Uterus (tissue), 3 donors: ENCODE measurements at regions not wholly inside any gene's neighbourhood (a gene's known extent, or its start where the extent isn't known, plus 50 kb on each side); places are given as distances from the start of the nearest gene placed in this dataset.
"Not testable (repeated sequence)": the region's sequence is repeated elsewhere in the genome, so short reads cannot be mapped to it uniquely, and the experiment has no call there.

Experiments
- DNase-seq, 2 donors: peaks; one replicate each; pipeline ENCODE4 v3.0.0-alpha.2; 2019 to 2020
- H3K27ac ChIP-seq, 2 donors: fragments of 200-600 bp; sonication (generic); 1 replicate in 1 of 2; 2 replicates in 1 of 2; pipeline ENCODE4 v1.5.1; 2016 to 2018
- H3K27me3 ChIP-seq, 2 donors: fragments of 200-600 bp; sonication (generic); one replicate each; pipeline ENCODE4 v1.5.1; 2018 to 2019; ENCODE audit warnings: control low read depth in 1 of 2
- H3K36me3 ChIP-seq, 2 donors: fragments of 200-600 bp; sonication (generic); one replicate each; pipeline ENCODE4 v1.5.1; 2019; ENCODE audit warnings: control low read depth in 1 of 2
- H3K4me1 ChIP-seq, 2 donors: fragments of 200-600 bp; sonication (generic); one replicate each; pipeline ENCODE4 v1.5.1; 2018 to 2019; ENCODE audit warnings: control low read depth in 1 of 2
- H3K4me3 ChIP-seq, 2 donors: fragments of 200-600 bp; sonication (generic); 1 replicate in 1 of 2; 2 replicates in 1 of 2; pipeline ENCODE4 v1.5.1; 2018 to 2019; ENCODE audit warnings: mild to moderate bottlenecking in 1 of 2
- H3K9me3 ChIP-seq, 2 donors: fragments of 200-600 bp; sonication (generic); one replicate each; pipeline ENCODE4 v1.5.1; 2019; ENCODE audit warnings: control low read depth in 1 of 2
- POLR2A ChIP-seq, 2 donors: fragments of 450-650 bp; IDR thresholded peaks; one replicate each; pipeline ENCODE4 v1.6.1; 2016; ENCODE audit warnings: antibody characterized with exemption in 2 of 2, mild to moderate bottlenecking in 1 of 2, moderate library complexity in 1 of 2
- intact Hi-C: fragments of 100-400 bp; cut with DNase I; formaldehyde crosslinking; loops from one replicate; pipeline ENCODE4 v1.15.1; 2023; ENCODE audit warnings: low total_unique reads
- TF ChIP-seq, protein P1 (sequence below), 4 experiments: fragments of 200-600 bp in 2 of 4; fragments of 450-650 bp in 2 of 4; sonication (generic) in 2 of 4; IDR thresholded peaks; one replicate each; pipeline ENCODE4 v1.5.1; 2016 to 2019; ENCODE audit warnings: antibody characterized with exemption in 4 of 4, mild to moderate bottlenecking in 2 of 4, moderate library complexity in 1 of 4
- donor health status: DM: yes; HTN: yes; CAD: no.

DNA sequence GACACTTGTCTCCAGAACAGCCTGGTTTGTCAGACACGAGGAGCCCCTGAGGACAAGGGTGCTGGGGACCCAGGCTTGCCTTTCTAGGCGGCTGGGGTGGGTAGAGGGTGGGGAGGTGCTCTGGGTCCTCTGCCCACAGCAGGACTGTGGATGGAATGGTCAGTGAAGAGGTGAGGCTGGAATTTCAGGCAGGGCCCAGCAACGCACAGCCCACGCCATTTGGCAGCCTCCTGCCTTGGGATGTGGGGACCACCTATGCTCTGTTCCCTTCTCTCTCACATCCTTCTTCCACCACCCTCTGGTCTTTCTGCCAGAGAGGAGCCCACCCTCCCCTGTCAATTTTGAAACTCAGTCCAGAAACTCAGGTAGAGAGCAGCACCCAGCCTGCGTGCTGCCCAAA is 103.2 kb downstream of the CXCL12 start:
- TF ChIP-seq, protein P1, sequence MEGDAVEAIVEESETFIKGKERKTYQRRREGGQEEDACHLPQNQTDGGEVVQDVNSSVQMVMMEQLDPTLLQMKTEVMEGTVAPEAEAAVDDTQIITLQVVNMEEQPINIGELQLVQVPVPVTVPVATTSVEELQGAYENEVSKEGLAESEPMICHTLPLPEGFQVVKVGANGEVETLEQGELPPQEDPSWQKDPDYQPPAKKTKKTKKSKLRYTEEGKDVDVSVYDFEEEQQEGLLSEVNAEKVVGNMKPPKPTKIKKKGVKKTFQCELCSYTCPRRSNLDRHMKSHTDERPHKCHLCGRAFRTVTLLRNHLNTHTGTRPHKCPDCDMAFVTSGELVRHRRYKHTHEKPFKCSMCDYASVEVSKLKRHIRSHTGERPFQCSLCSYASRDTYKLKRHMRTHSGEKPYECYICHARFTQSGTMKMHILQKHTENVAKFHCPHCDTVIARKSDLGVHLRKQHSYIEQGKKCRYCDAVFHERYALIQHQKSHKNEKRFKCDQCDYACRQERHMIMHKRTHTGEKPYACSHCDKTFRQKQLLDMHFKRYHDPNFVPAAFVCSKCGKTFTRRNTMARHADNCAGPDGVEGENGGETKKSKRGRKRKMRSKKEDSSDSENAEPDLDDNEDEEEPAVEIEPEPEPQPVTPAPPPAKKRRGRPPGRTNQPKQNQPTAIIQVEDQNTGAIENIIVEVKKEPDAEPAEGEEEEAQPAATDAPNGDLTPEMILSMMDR (IDR thresholded peaks at IDR 0.05): no peak
- no peak for TF ChIP-seq POLR2A (IDR thresholded peaks at IDR 0.05)
- Histone ChIP-seq H3K4me1 (peaks cover 0 to 5% of the 10 kb centered on the region in 2 donors), H3K36me3 (no peaks in the 10 kb centered on the region), H3K9me3 (no peaks in the 10 kb centered on the region), H3K4me3 (no peak overlapping the region), H3K27me3 (no peaks in the 10 kb centered on the region), H3K27ac (peak overlapping the region; percentile 31 to 69)
- intact Hi-C loops: no loop called here
- no peak for DNase-seq

GRCh38 chr10:44281089-44281613 is 103.7 kb downstream of the CXCL12 start:
- peak overlapping the region; percentile 31 to 69 for H3K27ac ChIP-seq
- no peaks in the 10 kb centered on the region for H3K9me3 ChIP-seq
- peak; percentile 75 to 85 for DNase-seq
- H3K36me3 ChIP-seq: no peaks in the 10 kb centered on the region
- H3K4me1 ChIP-seq: peaks cover 0 to 5% of the 10 kb centered on the region in 2 donors
- TF ChIP-seq, protein P1 (IDR thresholded peaks at IDR 0.05): no peak
- no peak for TF ChIP-seq POLR2A (IDR thresholded peaks at IDR 0.05)
- intact Hi-C loops: no loop called here
- no peak overlapping the region for H3K4me3 ChIP-seq
- H3K27me3 ChIP-seq: no peaks in the 10 kb centered on the region

DNA sequence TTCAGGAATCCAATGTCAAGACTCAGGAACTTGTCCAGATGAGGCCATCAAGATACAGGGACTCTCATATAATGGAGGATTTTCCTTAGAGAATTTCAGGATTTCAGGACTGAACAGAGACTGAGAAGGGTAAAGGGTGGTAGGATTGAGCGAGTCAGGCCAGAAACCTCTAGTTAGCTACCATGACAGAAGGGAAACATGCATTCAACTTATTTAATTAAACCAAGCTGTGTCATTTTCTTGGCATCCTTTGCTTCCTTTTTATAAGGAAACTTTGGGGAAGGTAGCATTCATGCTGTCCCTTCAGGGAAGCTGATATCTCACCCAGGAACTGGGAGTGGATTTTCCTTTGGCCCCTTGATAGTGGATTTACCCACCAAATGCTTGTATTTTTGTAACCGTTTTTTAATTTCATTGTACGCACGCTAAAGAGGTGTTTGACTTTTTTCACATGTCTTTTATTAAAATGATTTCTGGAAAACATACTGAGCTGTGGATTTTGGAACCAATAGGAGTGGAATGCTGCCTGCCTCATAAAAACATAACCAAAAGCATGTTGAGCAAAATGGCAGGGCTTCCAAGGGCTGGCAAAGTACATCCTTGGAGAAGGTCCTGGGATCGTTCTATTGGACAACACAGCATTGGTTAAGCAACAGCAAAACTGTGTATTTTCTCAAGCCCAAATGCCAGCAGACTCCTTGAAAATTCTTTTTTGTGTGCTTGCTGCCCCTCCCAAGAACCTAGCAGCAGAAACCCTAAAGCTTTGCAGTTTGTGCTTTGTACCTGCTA is 104.5 kb downstream of the CXCL12 start:
- H3K4me3 ChIP-seq: no peak overlapping the region
- no peaks in the 10 kb centered on the region for H3K27me3 ChIP-seq
- TF ChIP-seq POLR2A (IDR thresholded peaks at IDR 0.05): no peak
- TF ChIP-seq, protein P1 (IDR thresholded peaks at IDR 0.05): no peak
- DNase-seq: peak; percentile 46 to 66
- H3K4me1 ChIP-seq: peaks cover 0 to 5% of the 10 kb centered on the region in 2 donors
- no peaks in the 10 kb centered on the region for H3K9me3 ChIP-seq
- H3K27ac ChIP-seq: peak overlapping the region; percentile 31 to 69
- intact Hi-C loops: no loop called here
- no peaks in the 10 kb centered on the region for H3K36me3 ChIP-seq

DNA sequence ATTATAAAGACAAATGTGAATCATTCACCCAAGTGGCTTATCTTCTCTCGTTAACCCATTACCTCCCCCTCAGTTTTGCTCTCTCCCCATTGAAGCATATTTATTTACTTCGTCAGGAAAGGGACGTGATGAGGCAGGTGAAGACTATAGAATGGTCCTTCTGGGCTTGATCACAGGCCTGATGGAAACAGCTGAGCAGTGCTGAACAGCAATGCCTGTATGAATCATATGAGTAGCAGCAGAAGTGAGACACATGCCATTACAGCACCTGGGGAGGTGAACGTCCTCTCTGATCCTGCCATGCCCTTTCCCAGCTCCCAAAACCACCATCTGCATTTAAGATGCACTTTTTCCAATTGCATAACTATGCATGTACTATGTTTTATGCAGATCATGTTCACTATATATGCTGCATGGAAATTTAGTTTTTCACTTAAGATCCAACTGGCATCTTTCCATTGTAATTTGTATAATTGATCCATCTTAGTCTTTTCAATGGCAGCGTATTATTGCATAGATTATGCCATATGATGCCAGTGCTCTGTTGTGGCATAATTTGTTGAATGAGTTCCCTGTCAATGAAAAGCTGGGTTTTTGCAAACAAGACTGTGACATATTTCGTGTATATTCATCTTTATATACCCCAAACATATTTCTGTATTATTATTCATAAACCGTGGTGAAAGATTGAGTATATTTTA is 105.3 kb downstream of the CXCL12 start:
- DNase-seq: no peak
- peaks cover 0 to 5% of the 10 kb centered on the region in 2 donors for H3K4me1 ChIP-seq
- no peaks in the 10 kb centered on the region for H3K27me3 ChIP-seq
- TF ChIP-seq POLR2A (IDR thresholded peaks at IDR 0.05): no peak
- TF ChIP-seq, protein P1 (IDR thresholded peaks at IDR 0.05): no peak
- no peaks in the 10 kb centered on the region for H3K9me3 ChIP-seq
- intact Hi-C loops: no loop called here
- H3K27ac ChIP-seq: peak overlapping the region in 1 of 2 donors; percentile 14
- no peaks in the 10 kb centered on the region for H3K36me3 ChIP-seq
- H3K4me3 ChIP-seq: no peak overlapping the region

GRCh38 chr10:44278837-44279324 is 106.0 kb downstream of the CXCL12 start:
- DNase-seq: no peak
- H3K4me3 ChIP-seq: no peak overlapping the region
- H3K27ac ChIP-seq: peak overlapping the region in 1 of 2 donors; percentile 14
- peaks cover 0 to 5% of the 10 kb centered on the region in 2 donors for H3K4me1 ChIP-seq
- H3K9me3 ChIP-seq: no peaks in the 10 kb centered on the region
- TF ChIP-seq, protein P1 (IDR thresholded peaks at IDR 0.05): no peak
- no peak for TF ChIP-seq POLR2A (IDR thresholded peaks at IDR 0.05)
- H3K27me3 ChIP-seq: no peaks in the 10 kb centered on the region
- H3K36me3 ChIP-seq: no peaks in the 10 kb centered on the region
- intact Hi-C loops: no loop called here

DNA sequence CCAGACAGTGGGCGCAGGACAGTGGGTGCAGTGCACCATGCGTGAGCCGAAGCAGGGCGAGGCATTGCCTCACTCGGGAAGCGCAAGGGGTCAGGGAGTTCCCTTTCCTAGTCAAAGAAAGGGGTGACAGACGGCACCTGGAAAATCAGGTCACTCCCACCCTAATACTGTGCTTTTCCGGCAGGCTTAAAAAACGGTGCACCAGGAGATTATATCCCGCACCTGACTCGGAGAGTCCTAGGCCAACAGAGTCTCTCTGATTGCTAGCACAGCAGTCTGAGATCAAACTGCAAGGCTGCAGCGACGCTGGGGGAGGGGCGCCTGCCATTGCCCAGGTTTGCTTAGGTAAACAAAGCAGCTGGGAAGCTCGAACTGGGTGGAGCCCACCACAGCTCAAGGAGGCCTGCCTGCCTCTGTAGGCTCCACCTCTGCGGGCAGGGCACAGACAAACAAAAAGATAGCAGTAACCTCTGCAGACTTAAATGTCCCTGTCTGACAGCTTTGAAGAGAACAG is 116.4 kb downstream of the CXCL12 start:
- H3K36me3 ChIP-seq, DNase-seq, H3K4me3 ChIP-seq, H3K4me1 ChIP-seq, H3K9me3 ChIP-seq, H3K27ac ChIP-seq, H3K27me3 ChIP-seq, intact Hi-C loops: not testable (repeated sequence)
